ENCODE measurements at regions not wholly inside any gene's neighbourhood (a gene's known extent, or its start where the extent isn't known, plus 50 kb on each side); places are given as distances from the start of the nearest gene placed in this dataset.
A peak's percentile ranks its signal among the peaks of the same experiment; 100 is the strongest.

DNA sequence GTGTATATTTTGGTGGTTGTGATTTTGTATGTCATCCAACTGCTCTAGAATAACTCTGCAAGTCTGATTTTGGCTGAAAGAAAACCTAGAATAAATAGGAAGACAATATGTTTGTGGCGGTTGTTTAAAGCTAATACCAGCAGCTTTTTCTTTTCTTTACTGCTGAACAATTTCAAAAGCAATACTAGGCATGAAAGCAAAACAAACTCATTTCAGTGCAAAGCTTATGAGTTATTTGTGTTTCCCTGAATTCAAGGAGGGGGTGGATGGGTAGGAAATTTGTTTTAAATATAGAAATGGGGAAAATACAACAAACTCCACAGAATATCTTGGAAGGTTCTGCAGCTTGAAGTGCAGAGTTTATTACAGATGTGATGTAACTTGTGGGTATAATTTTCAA lies 1041.9 kb upstream of the NR2F2 start:
- no peak overlapping the region for H2AFZ ChIP-seq
- H3K79me2 ChIP-seq (ENCODE audit: insufficient read depth), result no peaks in the 10 kb centered on the region
- TF ChIP-seq EZH2phosphoT487 (IDR thresholded peaks at IDR 0.05; ENCODE audit: insufficient read depth, low read depth) (no peak), EZH2 (IDR thresholded peaks at IDR 0.05; ENCODE audit: insufficient read depth, poor library complexity, severe bottlenecking) (no peak)
- in situ Hi-C loops (cut with MboI), result no loop called here
- H3K36me3 ChIP-seq (ENCODE audit: low read depth), result no peaks in the 10 kb centered on the region
- peaks cover 9% of the 10 kb centered on the region; the same call in 1 of the 2 replicates for H3K4me1 ChIP-seq (ENCODE audit: insufficient read depth)
- no peaks in the 10 kb centered on the region for H4K20me1 ChIP-seq (ENCODE audit: insufficient read depth)
- no peak overlapping the region for H3K4me2 ChIP-seq (ENCODE audit: unreplicated experiment)
- no peaks in the 10 kb centered on the region for H3K9me3 ChIP-seq (ENCODE audit: low read depth)
- H3K9ac ChIP-seq, result no peak overlapping the region
- 97 to 100% methylated on average over 1 of the region's 1 CpG for WGBS, 2 experiments (ENCODE audit: low coverage in 1 of 2, low lambda C conversion rate in 2 of 2, missing lambda C conversion rate in 2 of 2)
- no peaks in the 10 kb centered on the region for H3K27me3 ChIP-seq (replicated peaks; ENCODE audit: insufficient read depth)
- no peak for DNase-seq
- H3K9me2 ChIP-seq (ENCODE audit: insufficient read depth), result no peaks in the 10 kb centered on the region
- no peak overlapping the region for H3K4me3 ChIP-seq
- H3F3A ChIP-seq (ENCODE audit: insufficient read depth), result 0 out of 2 replicates have a peak, but pooled peaks cover 7% of the 10 kb centered on the region
- no peak overlapping the region for H3K27ac ChIP-seq

DNA sequence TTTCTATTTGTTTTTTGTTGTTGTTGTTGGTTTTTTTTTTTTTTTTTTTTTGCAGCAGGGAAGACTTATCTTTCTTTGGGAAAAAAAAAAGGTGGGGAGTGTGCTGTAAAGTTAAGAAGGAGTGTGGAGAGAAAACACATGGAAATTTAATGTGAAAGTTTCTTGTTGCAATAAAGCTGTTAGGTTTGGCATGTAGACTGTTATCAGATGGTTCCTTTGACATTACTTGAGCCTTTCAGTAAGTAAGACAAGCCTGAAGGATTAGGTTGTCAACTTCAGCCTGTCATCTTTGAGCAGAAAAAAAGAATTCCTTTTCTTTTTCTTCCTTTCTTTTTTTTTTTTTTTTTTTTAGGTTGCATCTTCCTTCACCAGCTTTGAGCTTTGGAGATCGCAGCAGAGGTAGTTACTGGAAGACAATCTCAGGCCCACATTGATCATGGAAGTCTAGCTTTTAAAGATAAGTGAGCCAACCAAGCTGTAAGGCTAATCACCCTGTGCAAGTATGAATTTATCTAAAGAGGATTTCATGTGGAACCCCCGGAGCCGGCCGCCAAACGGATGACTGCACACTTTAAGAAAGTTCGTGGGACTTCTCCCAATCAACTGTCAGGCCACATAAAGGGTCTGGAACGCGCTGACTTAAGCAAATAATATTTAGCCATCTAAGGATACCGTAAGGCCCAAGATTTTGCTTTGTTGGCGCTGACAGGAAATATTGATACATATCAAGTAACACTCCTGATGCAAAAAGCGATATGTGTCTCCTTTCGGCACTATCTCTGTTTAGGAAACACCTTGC lies 1040.1 kb upstream of the NR2F2 start:
- no peaks in the 10 kb centered on the region for H3K27me3 ChIP-seq (replicated peaks; ENCODE audit: insufficient read depth)
- TF ChIP-seq EZH2 (IDR thresholded peaks at IDR 0.05; ENCODE audit: insufficient read depth, poor library complexity, severe bottlenecking) (no peak), EZH2phosphoT487 (IDR thresholded peaks at IDR 0.05; ENCODE audit: insufficient read depth, low read depth) (no peak)
- H3K9me3 ChIP-seq (ENCODE audit: low read depth), result no peaks in the 10 kb centered on the region
- no peaks in the 10 kb centered on the region for H3K36me3 ChIP-seq (ENCODE audit: low read depth)
- in situ Hi-C loops (cut with MboI), result no loop called here
- H3K79me2 ChIP-seq (ENCODE audit: insufficient read depth), result no peaks in the 10 kb centered on the region
- no peaks in the 10 kb centered on the region for H3K4me1 ChIP-seq (ENCODE audit: insufficient read depth)
- no peak overlapping the region for H3K4me3 ChIP-seq
- H2AFZ ChIP-seq, result no peak overlapping the region
- H3F3A ChIP-seq (ENCODE audit: insufficient read depth), result no peaks in the 10 kb centered on the region
- H3K27ac ChIP-seq, result no peak overlapping the region
- WGBS, 2 experiments (ENCODE audit: low coverage in 1 of 2, low lambda C conversion rate in 2 of 2, missing lambda C conversion rate in 2 of 2), result 94 to 96% methylated on average over 12 of the region's 12 CpGs
- no peak overlapping the region for H3K4me2 ChIP-seq (ENCODE audit: unreplicated experiment)
- DNase-seq, result no peak
- H3K9me2 ChIP-seq (ENCODE audit: insufficient read depth), result no peaks in the 10 kb centered on the region
- no peak overlapping the region for H3K9ac ChIP-seq
- no peaks in the 10 kb centered on the region for H4K20me1 ChIP-seq (ENCODE audit: insufficient read depth)

DNA sequence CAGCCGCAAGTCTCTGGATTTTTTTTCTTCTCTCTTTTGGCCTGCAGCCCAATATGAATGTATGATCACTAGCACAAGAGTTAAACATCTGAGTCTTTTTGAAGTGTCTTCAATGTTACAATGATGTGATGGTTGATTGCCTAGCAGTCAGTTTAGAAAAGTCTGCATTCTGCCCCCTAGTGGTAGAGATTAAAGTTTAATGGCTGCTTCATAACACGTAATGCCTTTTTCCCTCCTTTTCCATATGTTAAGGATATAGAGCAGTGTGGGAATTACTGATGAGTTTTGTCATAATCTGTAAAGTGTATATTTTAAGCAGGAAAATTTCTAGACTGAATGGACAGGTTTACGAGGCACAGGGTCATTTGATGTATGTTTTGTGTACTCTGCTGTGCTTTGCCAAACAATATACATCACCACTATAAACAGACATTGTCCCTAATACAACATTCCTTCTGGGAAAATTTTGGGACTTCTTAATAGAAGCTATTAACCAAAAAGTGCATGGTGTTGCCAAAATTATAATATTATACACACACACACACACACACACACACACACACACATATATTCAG lies 1038.5 kb upstream of the NR2F2 start:
- Histone ChIP-seq H3K4me1 (ENCODE audit: insufficient read depth) (no peaks in the 10 kb centered on the region), H3F3A (ENCODE audit: insufficient read depth) (no peaks in the 10 kb centered on the region), H3K4me2 (ENCODE audit: unreplicated experiment) (no peak overlapping the region), H3K36me3 (ENCODE audit: low read depth) (no peaks in the 10 kb centered on the region), H2AFZ (no peak overlapping the region), H3K9me3 (ENCODE audit: low read depth) (no peaks in the 10 kb centered on the region), H4K20me1 (ENCODE audit: insufficient read depth) (no peaks in the 10 kb centered on the region), H3K9me2 (ENCODE audit: insufficient read depth) (no peaks in the 10 kb centered on the region), H3K27ac (no peak overlapping the region), H3K4me3 (no peak overlapping the region), H3K9ac (no peak overlapping the region), H3K79me2 (ENCODE audit: insufficient read depth) (no peaks in the 10 kb centered on the region), H3K27me3 (replicated peaks; ENCODE audit: insufficient read depth) (no peaks in the 10 kb centered on the region)
- in situ Hi-C loops (cut with MboI), result no loop called here
- 31 to 35% methylated on average over 3 of the region's 3 CpGs for WGBS, 2 experiments (ENCODE audit: low coverage in 1 of 2, low lambda C conversion rate in 2 of 2, missing lambda C conversion rate in 2 of 2)
- DNase-seq, result peak; percentile 57
- TF ChIP-seq EZH2phosphoT487 (IDR thresholded peaks at IDR 0.05; ENCODE audit: insufficient read depth, low read depth) (no peak), EZH2 (IDR thresholded peaks at IDR 0.05; ENCODE audit: insufficient read depth, poor library complexity, severe bottlenecking) (no peak)

DNA sequence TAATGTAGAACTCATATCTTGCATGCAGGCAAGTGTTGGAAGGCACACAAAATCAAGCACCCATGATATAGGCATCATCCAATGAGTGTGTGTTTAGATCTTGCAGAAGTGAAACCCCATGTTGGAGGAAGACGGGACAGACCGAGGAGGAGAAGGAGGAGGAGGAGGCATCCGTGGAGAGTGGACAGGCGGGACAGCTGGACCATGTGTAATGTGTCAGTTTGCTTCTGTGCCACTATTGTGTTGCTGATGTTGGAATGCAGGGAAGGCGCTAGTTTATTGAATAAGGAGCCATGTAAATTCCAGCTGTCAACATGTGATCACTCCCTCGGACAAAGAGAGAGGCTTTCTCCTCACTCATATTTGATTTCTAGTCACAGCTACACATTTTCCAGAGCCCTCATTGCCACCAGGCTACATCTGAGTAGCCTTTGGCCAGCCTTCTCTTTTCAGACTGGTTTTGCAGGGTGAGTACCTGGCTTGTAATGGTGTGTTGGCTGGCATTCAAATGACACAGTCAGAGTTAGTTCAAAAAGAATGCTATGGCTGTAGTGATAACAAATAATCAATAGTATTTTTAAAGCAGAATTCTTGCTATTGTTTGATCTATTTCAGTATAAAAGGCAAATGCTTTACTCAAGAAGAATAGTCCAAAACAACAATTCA lies 1037.6 kb upstream of the NR2F2 start:
- Histone ChIP-seq H2AFZ (no peak overlapping the region), H3K4me1 (ENCODE audit: insufficient read depth) (no peaks in the 10 kb centered on the region), H3K27me3 (replicated peaks; ENCODE audit: insufficient read depth) (no peaks in the 10 kb centered on the region), H3K9ac (no peak overlapping the region), H3K9me2 (ENCODE audit: insufficient read depth) (no peaks in the 10 kb centered on the region), H3K4me3 (no peak overlapping the region), H4K20me1 (ENCODE audit: insufficient read depth) (no peaks in the 10 kb centered on the region), H3K27ac (no peak overlapping the region), H3F3A (ENCODE audit: insufficient read depth) (no peaks in the 10 kb centered on the region), H3K4me2 (ENCODE audit: unreplicated experiment) (no peak overlapping the region), H3K79me2 (ENCODE audit: insufficient read depth) (no peaks in the 10 kb centered on the region), H3K9me3 (ENCODE audit: low read depth) (no peaks in the 10 kb centered on the region), H3K36me3 (ENCODE audit: low read depth) (no peaks in the 10 kb centered on the region)
- no peak for DNase-seq
- 67 to 72% methylated on average over 6 of the region's 6 CpGs for WGBS, 2 experiments (ENCODE audit: low coverage in 1 of 2, low lambda C conversion rate in 2 of 2, missing lambda C conversion rate in 2 of 2)
- TF ChIP-seq EZH2phosphoT487 (IDR thresholded peaks at IDR 0.05; ENCODE audit: insufficient read depth, low read depth) (no peak), EZH2 (IDR thresholded peaks at IDR 0.05; ENCODE audit: insufficient read depth, poor library complexity, severe bottlenecking) (no peak)
- in situ Hi-C loops (cut with MboI), result no loop called here

All from GM23248 (cell line).